ENCODE measurements at regions not wholly inside any gene's neighbourhood (a gene's known extent, or its start where the extent isn't known, plus 50 kb on each side); places are given as distances from the start of the nearest gene placed in this dataset.
"Not testable (repeated sequence)": the region's sequence is repeated elsewhere in the genome, so short reads cannot be mapped to it uniquely, and the experiment has no call there.

DNA sequence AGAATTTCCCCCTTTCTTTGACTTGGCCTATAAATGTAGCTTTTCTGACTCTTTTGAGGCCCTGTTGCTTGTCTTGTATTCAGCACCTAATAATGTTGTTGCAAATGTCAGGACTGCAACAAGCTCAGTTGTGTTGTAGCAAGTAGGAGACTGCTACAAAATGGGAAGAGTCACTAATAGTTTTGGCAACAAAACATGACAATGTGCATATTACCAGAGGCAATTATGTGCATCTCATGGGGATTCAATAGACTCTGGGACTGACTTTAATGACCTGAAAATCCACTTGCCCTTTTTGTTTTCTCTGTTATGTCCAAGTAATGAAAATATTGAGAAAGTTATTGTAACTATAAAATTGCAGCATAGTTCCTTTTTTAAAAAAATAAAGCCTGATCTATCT lies 368.4 kb downstream of the OSTF1 start (continued):
- TF ChIP-seq ZBTB11 (tag by site-specific recombination; conservative IDR thresholded peaks at IDR 0.05; ENCODE audit: low read depth) (no peak), ZNF23 (tag by site-specific recombination; IDR thresholded peaks at IDR 0.05; ENCODE audit: borderline replicate concordance) (no peak), ZNF416 (tag by site-specific recombination; IDR thresholded peaks at IDR 0.05) (no peak), KLF7 (tag by site-specific recombination; IDR thresholded peaks at IDR 0.05; ENCODE audit: borderline replicate concordance) (no peak)
- TF ChIP-seq, protein P1, sequence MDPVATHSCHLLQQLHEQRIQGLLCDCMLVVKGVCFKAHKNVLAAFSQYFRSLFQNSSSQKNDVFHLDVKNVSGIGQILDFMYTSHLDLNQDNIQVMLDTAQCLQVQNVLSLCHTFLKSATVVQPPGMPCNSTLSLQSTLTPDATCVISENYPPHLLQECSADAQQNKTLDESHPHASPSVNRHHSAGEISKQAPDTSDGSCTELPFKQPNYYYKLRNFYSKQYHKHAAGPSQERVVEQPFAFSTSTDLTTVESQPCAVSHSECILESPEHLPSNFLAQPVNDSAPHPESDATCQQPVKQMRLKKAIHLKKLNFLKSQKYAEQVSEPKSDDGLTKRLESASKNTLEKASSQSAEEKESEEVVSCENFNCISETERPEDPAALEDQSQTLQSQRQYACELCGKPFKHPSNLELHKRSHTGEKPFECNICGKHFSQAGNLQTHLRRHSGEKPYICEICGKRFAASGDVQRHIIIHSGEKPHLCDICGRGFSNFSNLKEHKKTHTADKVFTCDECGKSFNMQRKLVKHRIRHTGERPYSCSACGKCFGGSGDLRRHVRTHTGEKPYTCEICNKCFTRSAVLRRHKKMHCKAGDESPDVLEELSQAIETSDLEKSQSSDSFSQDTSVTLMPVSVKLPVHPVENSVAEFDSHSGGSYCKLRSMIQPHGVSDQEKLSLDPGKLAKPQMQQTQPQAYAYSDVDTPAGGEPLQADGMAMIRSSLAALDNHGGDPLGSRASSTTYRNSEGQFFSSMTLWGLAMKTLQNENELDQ (tag by site-specific recombination; IDR thresholded peaks at IDR 0.05; ENCODE audit: low read depth), result no peak

- POLR2A ChIA-PET, result no interaction called here
- H3K27ac ChIP-seq (ENCODE audit: extremely low read depth, low read depth, low read length), result no peak overlapping the region
- H3K9me3 ChIP-seq (ENCODE audit: control insufficient read depth, insufficient read depth, low read depth, low read length), result no peaks in the 10 kb centered on the region
- no peak for TF ChIP-seq ZNF138 (tag by site-specific recombination; IDR thresholded peaks at IDR 0.05; ENCODE audit: borderline replicate concordance)
- no peak for TF ChIP-seq ZNF585B (tag by site-specific recombination; IDR thresholded peaks at IDR 0.05)
- no peak for TF ChIP-seq MEIS1 (CRISPR knock-in tag; IDR thresholded peaks at IDR 0.05; ENCODE audit: borderline replicate concordance)
- TF ChIP-seq ZBTB8A (tag by site-specific recombination; IDR thresholded peaks at IDR 0.05), result no peak
- no peak for TF ChIP-seq ZFP3 (tag by site-specific recombination; IDR thresholded peaks at IDR 0.05; ENCODE audit: low read depth)
- TF ChIP-seq OVOL3 (tag by site-specific recombination; IDR thresholded peaks at IDR 0.05), result no peak
- no peak for TF ChIP-seq ZNF404 (tag by site-specific recombination; IDR thresholded peaks at IDR 0.05)
- TF ChIP-seq ZNF677 (tag by site-specific recombination; IDR thresholded peaks at IDR 0.05), result no peak
- H3K36me3 ChIP-seq (ENCODE audit: control insufficient read depth in 2 of 2, insufficient read depth in 1 of 2, low read length in 2 of 2), result no peaks in the 10 kb centered on the region
- 0 out of 2 replicates have a peak, but pooled peaks cover 4% of the 10 kb centered on the region for H3K4me1 ChIP-seq (ENCODE audit: control insufficient read depth, insufficient read depth, low read length)
- H3K4me3 ChIP-seq (ENCODE audit: low read depth, low read length), result no peak overlapping the region
- CTCF ChIA-PET, result interaction anchor here (1.1 kb wide), 1 partner anchor 398 kb away, joined by 4 read pairs; no protein-coding TSS in a partner anchor
These were observed 369.2 kb downstream of the OSTF1 start for GRCh38 chr9:75457474-75458011.

- H3K4me3 ChIP-seq (ENCODE audit: low read depth, low read length); CTCF ChIA-PET; H3K9me3 ChIP-seq (ENCODE audit: control insufficient read depth, insufficient read depth, low read depth, low read length); H3K4me1 ChIP-seq (ENCODE audit: control insufficient read depth, insufficient read depth, low read length); POLR2A ChIA-PET; H3K27ac ChIP-seq (ENCODE audit: extremely low read depth, low read depth, low read length); H3K36me3 ChIP-seq (ENCODE audit: control insufficient read depth in 2 of 2, insufficient read depth in 1 of 2, low read length in 2 of 2): not testable (repeated sequence)
These were observed 371.0 kb downstream of the OSTF1 start for GRCh38 chr9:75459311-75459710.

DNA sequence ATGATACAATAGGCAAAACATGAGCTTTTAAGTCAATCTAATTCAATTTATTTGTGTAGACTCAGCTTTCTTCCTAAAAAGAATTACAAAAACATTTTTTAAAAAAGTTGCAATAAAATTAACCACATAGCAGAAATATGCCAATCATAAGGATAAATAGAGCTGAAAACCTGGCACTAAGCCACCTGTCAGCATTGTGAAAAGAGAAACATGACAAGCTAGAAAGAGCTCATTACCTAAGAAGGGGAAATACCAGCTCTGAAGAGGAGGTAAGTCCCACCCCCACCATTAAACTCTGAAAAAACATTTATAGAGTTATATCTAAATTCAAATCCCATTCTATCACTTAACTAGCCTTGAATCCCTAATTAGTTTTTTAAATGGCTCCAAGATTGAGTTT lies 372.9 kb downstream of the OSTF1 start:
- no peaks in the 10 kb centered on the region for H3K4me1 ChIP-seq (ENCODE audit: control insufficient read depth, insufficient read depth, low read length)
- H3K9me3 ChIP-seq (ENCODE audit: control insufficient read depth, insufficient read depth, low read depth, low read length), result no peaks in the 10 kb centered on the region
- POLR2A ChIA-PET, result no interaction called here
- TF ChIP-seq, protein P2, sequence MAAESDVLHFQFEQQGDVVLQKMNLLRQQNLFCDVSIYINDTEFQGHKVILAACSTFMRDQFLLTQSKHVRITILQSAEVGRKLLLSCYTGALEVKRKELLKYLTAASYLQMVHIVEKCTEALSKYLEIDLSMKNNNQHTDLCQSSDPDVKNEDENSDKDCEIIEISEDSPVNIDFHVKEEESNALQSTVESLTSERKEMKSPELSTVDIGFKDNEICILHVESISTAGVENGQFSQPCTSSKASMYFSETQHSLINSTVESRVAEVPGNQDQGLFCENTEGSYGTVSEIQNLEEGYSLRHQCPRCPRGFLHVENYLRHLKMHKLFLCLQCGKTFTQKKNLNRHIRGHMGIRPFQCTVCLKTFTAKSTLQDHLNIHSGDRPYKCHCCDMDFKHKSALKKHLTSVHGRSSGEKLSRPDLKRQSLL (tag by site-specific recombination; IDR thresholded peaks at IDR 0.05), result no peak
- TF ChIP-seq ZSCAN5A (tag by site-specific recombination; IDR thresholded peaks at IDR 0.05) (no peak), REPIN1 (tag by site-specific recombination; IDR thresholded peaks at IDR 0.05; ENCODE audit: low read depth) (no peak), ZNF544 (tag by site-specific recombination; IDR thresholded peaks at IDR 0.05) (no peak), ZNF747 (tag by site-specific recombination; IDR thresholded peaks at IDR 0.05) (no peak), MYNN (tag by site-specific recombination; IDR thresholded peaks at IDR 0.05; ENCODE audit: borderline replicate concordance) (no peak), ZNF221 (tag by site-specific recombination; IDR thresholded peaks at IDR 0.05; ENCODE audit: borderline replicate concordance) (no peak), ZNF138 (tag by site-specific recombination; IDR thresholded peaks at IDR 0.05; ENCODE audit: borderline replicate concordance) (no peak), FEZF1 (tag by site-specific recombination; IDR thresholded peaks at IDR 0.05) (no peak), ZNF2 (tag by site-specific recombination; IDR thresholded peaks at IDR 0.05) (no peak)

More for the DNA sequence above, 372.9 kb downstream of the OSTF1 start:
- CTCF ChIA-PET, result interaction anchor here (1.2 kb wide), 1 partner anchor 21 kb away, joined by 4 read pairs; no protein-coding TSS in a partner anchor
- Histone ChIP-seq H3K27ac (ENCODE audit: extremely low read depth, low read depth, low read length) (no peak overlapping the region), H3K36me3 (ENCODE audit: control insufficient read depth in 2 of 2, insufficient read depth in 1 of 2, low read length in 2 of 2) (no peaks in the 10 kb centered on the region), H3K4me3 (ENCODE audit: low read depth, low read length) (no peak overlapping the region)

Measured in HEK293 (cell line).